IMR-90 (cell line): ENCODE measurements at regions not wholly inside any gene's neighbourhood (a gene's known extent, or its start where the extent isn't known, plus 50 kb on each side); places are given as distances from the start of the nearest gene placed in this dataset.

Source experiments
- ATAC-seq: fragments of 200-7000 bp; cut with Tn5 transposase; 2 replicates; pipeline ENCODE4 v1.9.1; 2020; ENCODE audit warnings: low read depth, mild to moderate bottlenecking, moderate library complexity
- BruUV-seq: library from RNA; stranded (reverse); fragments of 400-500 nt; replicated peaks from 2 replicates; lab custom pipeline; 2021; lab: Mats Ljungman, UMichigan
- CTCF ChIA-PET: fragments of 300-600 bp; formaldehyde crosslinking; extraction: SDS; loops from one replicate; lab custom pipeline; 2021; ENCODE audit warnings: antibody characterized with exemption; lab: Yijun Ruan, JAX
- POLR2A ChIA-PET: fragments of 300-600 bp; sonication (Branson Sonifier 250); formaldehyde crosslinking; loops from one replicate; lab custom pipeline; 2022; ENCODE audit warnings: antibody characterized with exemption; ENCODE audit not compliant: unreplicated experiment; lab: Charles Lee
- DNase-seq: peaks from one replicate; pipeline ENCODE4 v3.0.0; 2013
- H2AFZ ChIP-seq: replicated peaks from 2 replicates; pipeline ENCODE3; 2013; ENCODE audit warnings: low read length, mild to moderate bottlenecking; ENCODE audit not compliant: poor library complexity
- H2AK5ac ChIP-seq: 2 replicates; pipeline ENCODE4 v1.6.1; 2013; ENCODE audit warnings: low read depth, low read length, inconsistent platforms
- H2AK9ac ChIP-seq: replicated peaks from 2 replicates; pipeline ENCODE3; 2013; ENCODE audit warnings: mild to moderate bottlenecking, low read depth, low read length, moderate library complexity; ENCODE audit not compliant: poor library complexity
- H2BK120ac ChIP-seq: 2 replicates; pipeline ENCODE4 v1.6.1; 2013; ENCODE audit warnings: low read depth, low read length, inconsistent platforms
- H2BK15ac ChIP-seq: 3 replicates; pipeline ENCODE4 v1.6.1; 2013; ENCODE audit warnings: low read depth, low read length, inconsistent platforms
- H2BK20ac ChIP-seq: 2 replicates; pipeline ENCODE4 v1.6.1; 2013; ENCODE audit warnings: low read depth, mild to moderate bottlenecking, inconsistent platforms, low read length, moderate library complexity
- H2BK5ac ChIP-seq: 2 replicates; pipeline ENCODE4 v1.6.1; 2013; ENCODE audit warnings: mild to moderate bottlenecking, low read depth, low read length, inconsistent platforms; ENCODE audit not compliant: poor library complexity, severe bottlenecking
- H3K14ac ChIP-seq: replicated peaks from 2 replicates; pipeline ENCODE4 v1.6.1; 2013; ENCODE audit warnings: low read depth, low read length, inconsistent platforms
- H3K18ac ChIP-seq: 2 replicates; pipeline ENCODE4 v1.6.1; 2013; ENCODE audit warnings: low read depth, low read length, control low read depth
- H3K23ac ChIP-seq: 2 replicates; pipeline ENCODE4 v1.6.1; 2013; ENCODE audit warnings: low read depth, low read length, inconsistent platforms
- H3K27ac ChIP-seq: 2 replicates; pipeline ENCODE4 v1.5.1; 2013; ENCODE audit warnings: mild to moderate bottlenecking, control low read depth, low read length; ENCODE audit not compliant: insufficient read depth
- H3K27me3 ChIP-seq: 2 replicates; pipeline ENCODE4 v1.6.1; 2013; ENCODE audit warnings: low read length; ENCODE audit not compliant: control insufficient read depth, insufficient read depth
- H3K36me3 ChIP-seq: 2 replicates; pipeline ENCODE4 v1.6.1; 2013; ENCODE audit warnings: low read length, mixed read lengths; ENCODE audit not compliant: control insufficient read depth, insufficient read depth
- H3K4ac ChIP-seq: 2 replicates; pipeline ENCODE4 v1.6.1; 2013; ENCODE audit warnings: low read depth, low read length, inconsistent platforms
- H3K4me1 ChIP-seq: 2 replicates; pipeline ENCODE4 v1.6.1; 2013; ENCODE audit warnings: low read length, mixed read lengths; ENCODE audit not compliant: control insufficient read depth, insufficient read depth
- H3K4me2 ChIP-seq: 2 replicates; pipeline ENCODE4 v1.6.1; 2013; ENCODE audit warnings: low read depth, mild to moderate bottlenecking, control low read depth, low read length, moderate library complexity
- H3K4me3 ChIP-seq: 2 replicates; pipeline ENCODE4 v1.5.1; 2013; ENCODE audit warnings: low read depth, mild to moderate bottlenecking, control low read depth, low read length, moderate library complexity; ENCODE audit not compliant: insufficient read depth
- H3K56ac ChIP-seq: 2 replicates; pipeline ENCODE4 v1.6.1; 2013; ENCODE audit warnings: low read length, inconsistent platforms; ENCODE audit not compliant: insufficient read depth; ENCODE audit errors: extremely low read depth
- H3K79me1 ChIP-seq, 2 experiments: 2 replicates each; pipeline ENCODE4 v1.6.1; 2013; ENCODE audit warnings: low read length in 2 of 2, inconsistent platforms in 1 of 2, low read depth in 1 of 2
- H3K9ac ChIP-seq: 2 replicates; pipeline ENCODE4 v1.6.1; 2013; ENCODE audit warnings: low read depth, low read length, control low read depth
- H3K9me1 ChIP-seq: 2 replicates; pipeline ENCODE4 v1.6.1; 2013; ENCODE audit warnings: low read length, inconsistent platforms; ENCODE audit not compliant: insufficient read depth
- H3K9me3 ChIP-seq: 2 replicates; pipeline ENCODE4 v1.6.1; 2013; ENCODE audit warnings: low read length; ENCODE audit not compliant: control insufficient read depth, insufficient read depth
- H4K20me1 ChIP-seq: 2 replicates; pipeline ENCODE4 v1.6.1; 2013; ENCODE audit warnings: low read length, inconsistent platforms; ENCODE audit not compliant: insufficient read depth
- H4K5ac ChIP-seq: 2 replicates; pipeline ENCODE4 v1.6.1; 2013; ENCODE audit warnings: mild to moderate bottlenecking, low read depth, low read length, control low read depth
- H4K8ac ChIP-seq, 2 experiments: 2 replicates each; pipeline ENCODE4 v1.6.1; 2013; ENCODE audit warnings: low read depth in 2 of 2, low read length in 2 of 2, control low read depth in 1 of 2, inconsistent platforms in 1 of 2
- H4K91ac ChIP-seq: 2 replicates; pipeline ENCODE4 v1.6.1; 2013; ENCODE audit warnings: low read depth, low read length, inconsistent platforms; ENCODE audit not compliant: insufficient read depth
- BHLHE40 ChIP-seq: fragments of 150-350 bp; IDR thresholded peaks from 2 replicates; pipeline ENCODE4 v1.6.1; 2016; ENCODE audit warnings: mild to moderate bottlenecking, low read depth, low read length
- CEBPB ChIP-seq: IDR thresholded peaks from 2 replicates; pipeline ENCODE4 v1.6.1; 2012; ENCODE audit warnings: low read depth, low read length, improper control_type of control experiment
- FOS ChIP-seq: fragments of 150-350 bp; IDR thresholded peaks from 2 replicates; pipeline ENCODE4 v1.6.1; 2016; ENCODE audit warnings: low read depth, low read length
- MAZ ChIP-seq: IDR thresholded peaks from 2 replicates; pipeline ENCODE4 v1.6.1; 2012; ENCODE audit warnings: low read depth, mild to moderate bottlenecking, low read length, improper control_type of control experiment, moderate library complexity, borderline replicate concordance
- MXI1 ChIP-seq: IDR thresholded peaks from 2 replicates; pipeline ENCODE4 v1.6.1; 2012; ENCODE audit warnings: low read depth, mild to moderate bottlenecking, low read length, moderate library complexity, borderline replicate concordance
- NFE2L2 ChIP-seq: fragments of 150-350 bp; IDR thresholded peaks from 2 replicates; pipeline ENCODE4 v1.6.1; 2016; ENCODE audit warnings: low read depth, mild to moderate bottlenecking, low read length
- POLR2A ChIP-seq: IDR thresholded peaks from 2 replicates; pipeline ENCODE4 v1.6.1; 2012; ENCODE audit warnings: mild to moderate bottlenecking, low read depth, low read length
- RAD21 ChIP-seq: IDR thresholded peaks from 2 replicates; pipeline ENCODE4 v1.6.1; 2012; ENCODE audit warnings: low read length, improper control_type of control experiment
- RFX5 ChIP-seq: IDR thresholded peaks from 2 replicates; pipeline ENCODE4 v1.8.0; 2012; ENCODE audit warnings: low read depth, mild to moderate bottlenecking, low read length, moderate library complexity
- SMC3 ChIP-seq: fragments of 150-350 bp; IDR thresholded peaks from 2 replicates; pipeline ENCODE4 v1.6.1; 2016; ENCODE audit warnings: low read depth, mild to moderate bottlenecking, antibody characterized with exemption, low read length, moderate library complexity
- USF2 ChIP-seq: fragments of 150-350 bp; IDR thresholded peaks from 2 replicates; pipeline ENCODE4 v1.6.1; 2017; ENCODE audit warnings: mild to moderate bottlenecking, antibody characterized with exemption, low read length, low read depth
- WGBS, 2 experiments: methylation state at CpG; one replicate each; pipeline versions ENCODE4 v1.1.5 to v1.1.7; 2013; ENCODE audit warnings: missing lambda C conversion rate in 2 of 2; ENCODE audit not compliant: insufficient read length in 1 of 2; ENCODE audit errors: extremely low coverage in 2 of 2; 5-methylcytosine and 5-hydroxymethylcytosine counted together
- dilution Hi-C: fragments of 300-500 bp; cut with HindIII; formaldehyde crosslinking; loops from one replicate; pipeline ENCODE4 v1.14.3; 2018; ENCODE audit warnings: low sequenced_read_pairs; ENCODE audit not compliant: unreplicated experiment
- in situ Hi-C: fragments of 300-500 bp; cut with MboI; formaldehyde crosslinking; loops from 3 replicates; pipeline ENCODE4 v1.14.3; 2019; ENCODE audit warnings: low sequenced_read_pairs, inconsistent platforms, mixed read lengths
- intact Hi-C: fragments of 100-400 bp; cut with micrococcal nuclease; formaldehyde crosslinking; loops from 2 replicates; pipeline ENCODE4 v1.10.0; 2022

- in situ Hi-C loops (no loop called here), dilution Hi-C loops (no loop called here), intact Hi-C loops (no loop called here)
- Histone ChIP-seq H3K56ac (no peak overlapping the region), H3K9me1 (no peaks in the 10 kb centered on the region), H2AK9ac (no peak overlapping the region), H3K4ac (no peak overlapping the region), H2BK20ac (no peak overlapping the region), H3K79me1 (no peaks in the 10 kb centered on the region), H4K20me1 (no peaks in the 10 kb centered on the region), H3K23ac (no peak overlapping the region), H2BK5ac (no peak overlapping the region), H3K36me3 (no peaks in the 10 kb centered on the region), H3K18ac (no peak overlapping the region), H2AK5ac (no peak overlapping the region), H3K9me3 (peaks cover 7% of the 10 kb centered on the region), H3K27me3 (no peaks in the 10 kb centered on the region), H3K27ac (no peak overlapping the region), H4K8ac (no peak overlapping the region), H3K14ac (no peak overlapping the region), H2BK15ac (no peak overlapping the region), H2BK120ac (no peak overlapping the region), H3K4me1 (no peaks in the 10 kb centered on the region), H3K9ac (no peak overlapping the region), H2AFZ (no peak overlapping the region), H3K4me2 (no peak overlapping the region), H4K91ac (no peak overlapping the region), H3K4me3 (no peak overlapping the region), H4K5ac (no peak overlapping the region)
- BruUV-seq: no TSS peak
- ATAC-seq (no peak), DNase-seq (no peak)
- ChIA-PET CTCF (no interaction called here), POLR2A (no interaction called here)
- TF ChIP-seq MXI1 (no peak), NFE2L2 (no peak), RAD21 (no peak), POLR2A (no peak), MAZ (no peak), USF2 (no peak), SMC3 (no peak), RFX5 (no peak), BHLHE40 (no peak), FOS (no peak), CEBPB (no peak)
- 43% methylated on average over 4 of the region's 13 CpGs; no CpG with 5 or more reads in 1 of the 2 experiments for WGBS, 2 experiments
Measured at GRCh38 chr2:863732-864450, 86.8 kb upstream of the SNTG2 start.
